Vagina (tissue), 2 donors: ENCODE measurements at regions not wholly inside any gene's neighbourhood (a gene's known extent, or its start where the extent isn't known, plus 50 kb on each side); places are given as distances from the start of the nearest gene placed in this dataset.

ENCODE experiments used
- CTCF ChIP-seq, 3 experiments: fragments of 450-650 bp in 2 of 3; fragments of 200-600 bp in 1 of 3; sonication (generic) in 1 of 3; IDR thresholded peaks; one replicate each; pipeline ENCODE4 v1.5.1; 2017 to 2019; ENCODE audit warnings: antibody characterized with exemption in 3 of 3, mild to moderate bottlenecking in 2 of 3, moderate library complexity in 2 of 3
- POLR2AphosphoS5 ChIP-seq, 2 donors: sonication (generic); formaldehyde crosslinking; IDR thresholded peaks; one replicate each; pipeline ENCODE4 v1.9.0; 2017; ENCODE audit warnings: antibody characterized with exemption in 2 of 2, mild to moderate bottlenecking in 2 of 2, low read depth in 1 of 2; ENCODE audit not compliant: insufficient read depth in 1 of 2

- TF ChIP-seq CTCF (IDR thresholded peaks at IDR 0.05) (no peak), POLR2AphosphoS5 (IDR thresholded peaks at IDR 0.05; ENCODE audit: insufficient read depth in 1 of 2, low read depth in 1 of 2) (no peak)
These were observed 286.5 kb upstream of the MTNR1B start for GRCh38 chr11:92682952-92683351.
